CD14-positive monocyte (primary cell): ENCODE measurements at regions not wholly inside any gene's neighbourhood (a gene's known extent, or its start where the extent isn't known, plus 50 kb on each side); places are given as distances from the start of the nearest gene placed in this dataset.

Experiments used
- DNase-seq, 3 donors: peaks; one replicate each; pipeline ENCODE4 v3.0.0-alpha.2; 2011 to 2022
- H2AFZ ChIP-seq: 2 replicates; pipeline ENCODE4 v1.6.0; 2012; ENCODE audit warnings: mild to moderate bottlenecking, low read depth, low read length, inconsistent platforms; ENCODE audit not compliant: insufficient read depth, poor library complexity, severe bottlenecking
- H3K27ac ChIP-seq, 2 donors: 1 replicate in 1 of 2; 2 replicates in 1 of 2; pipeline ENCODE4 v1.5.1; 2012 to 2013; ENCODE audit warnings: low read length in 2 of 2, control low read depth in 1 of 2, inconsistent platforms in 1 of 2, low read depth in 1 of 2, mild to moderate bottlenecking in 1 of 2
- H3K27me3 ChIP-seq, 2 donors: one replicate each; pipeline versions ENCODE4 v1.6.0 to v1.6.1; 2011 to 2013; ENCODE audit warnings: low read length in 2 of 2; ENCODE audit not compliant: control insufficient read depth in 2 of 2, insufficient read depth in 2 of 2
- H3K36me3 ChIP-seq, 2 donors: replicated peaks in 1 of 2; 1 replicate in 1 of 2; 2 replicates in 1 of 2; pipeline versions ENCODE4 v1.5.1 to v1.6.1; 2012 to 2013; ENCODE audit warnings: low read length in 2 of 2, control low read depth in 1 of 2, inconsistent platforms in 1 of 2, mild to moderate bottlenecking in 1 of 2; ENCODE audit not compliant: insufficient read depth in 2 of 2, control insufficient read depth in 1 of 2
- H3K4me1 ChIP-seq, 2 donors: 1 replicate in 1 of 2; 2 replicates in 1 of 2; pipeline versions ENCODE4 v1.5.1 to v1.6.1; 2012 to 2013; ENCODE audit warnings: low read length in 2 of 2, control low read depth in 1 of 2, inconsistent platforms in 1 of 2, mild to moderate bottlenecking in 1 of 2, moderate library complexity in 1 of 2; ENCODE audit not compliant: insufficient read depth in 2 of 2, control insufficient read depth in 1 of 2
- H3K4me2 ChIP-seq: replicated peaks from 2 replicates; pipeline ENCODE3; 2012; ENCODE audit warnings: low read length, moderate library complexity, mild to moderate bottlenecking; ENCODE audit not compliant: poor library complexity, severe bottlenecking; ENCODE audit errors: extremely low read depth
- H3K4me3 ChIP-seq, 3 experiments: fragments of 200-600 bp in 1 of 3; sonication (generic) in 1 of 3; replicated peaks in 1 of 3; 1 replicate in 2 of 3; 2 replicates in 1 of 3; pipeline ENCODE4 v1.5.1; 2011 to 2013; ENCODE audit warnings: low read length in 3 of 3, mild to moderate bottlenecking in 3 of 3, control low read depth in 2 of 3, low read depth in 2 of 3, inconsistent platforms in 1 of 3, moderate library complexity in 1 of 3
- H3K79me2 ChIP-seq: 2 replicates; pipeline ENCODE4 v1.6.0; 2012; ENCODE audit warnings: mild to moderate bottlenecking, control low read depth, inconsistent platforms, low read length, moderate library complexity; ENCODE audit not compliant: insufficient read depth
- H3K9ac ChIP-seq: 2 replicates; pipeline ENCODE4 v1.6.0; 2017; ENCODE audit warnings: low read length, mild to moderate bottlenecking; ENCODE audit not compliant: insufficient read depth, poor library complexity, severe bottlenecking
- H3K9me3 ChIP-seq, 2 donors: replicated peaks in 1 of 2; 1 replicate in 1 of 2; 2 replicates in 1 of 2; pipeline versions ENCODE4 v1.5.1 to v1.6.1; 2012 to 2013; ENCODE audit warnings: low read length in 2 of 2, control low read depth in 1 of 2; ENCODE audit not compliant: control insufficient read depth in 1 of 2, insufficient read depth in 1 of 2
- H4K20me1 ChIP-seq: 2 replicates; pipeline ENCODE4 v1.6.0; 2012; ENCODE audit warnings: mild to moderate bottlenecking, low read length, control low read depth, moderate library complexity; ENCODE audit not compliant: insufficient read depth
- H3K27ac Mint-ChIP-seq, 7 donors: one replicate each; pipeline ENCODE4 v1.8.0; 2020; ENCODE audit warnings: mild to moderate bottlenecking in 7 of 7, mixed read lengths in 7 of 7, moderate library complexity in 6 of 7, inconsistent platforms in 2 of 7
- H3K27me3 Mint-ChIP-seq, 3 donors: one replicate each; pipeline ENCODE4 v1.8.0; 2021 to 2022; ENCODE audit warnings: low read depth in 3 of 3, mild to moderate bottlenecking in 3 of 3, mixed read lengths in 3 of 3, moderate library complexity in 3 of 3, inconsistent platforms in 1 of 3
- H3K36me3 Mint-ChIP-seq, 2 donors: one replicate each; pipeline ENCODE4 v1.8.0; 2020; ENCODE audit warnings: mixed read lengths in 2 of 2, inconsistent platforms in 1 of 2, mild to moderate bottlenecking in 1 of 2
- H3K4me1 Mint-ChIP-seq: one replicate; pipeline ENCODE4 v1.8.0; 2020; ENCODE audit warnings: mild to moderate bottlenecking, mixed read lengths
- H3K4me3 Mint-ChIP-seq, 2 donors: one replicate each; pipeline ENCODE4 v1.8.0; 2020; ENCODE audit warnings: mild to moderate bottlenecking in 2 of 2, mixed read lengths in 2 of 2, moderate library complexity in 1 of 2
- H3K9me3 Mint-ChIP-seq, 7 donors: one replicate each; pipeline ENCODE4 v1.8.0; 2020 to 2022; ENCODE audit warnings: mixed read lengths in 7 of 7, mild to moderate bottlenecking in 6 of 7, moderate library complexity in 6 of 7, inconsistent platforms in 2 of 7
- CTCF ChIP-seq: fragments of 200-600 bp; IDR thresholded peaks from one replicate; pipeline ENCODE4 v1.8.0; 2022; ENCODE audit warnings: antibody characterized with exemption, mild to moderate bottlenecking
- WGBS: methylation state at CpG from one replicate; pipeline ENCODE4 v1.1.5; 2013; ENCODE audit warnings: missing lambda C conversion rate; ENCODE audit not compliant: insufficient coverage; 5-methylcytosine and 5-hydroxymethylcytosine counted together
- intact Hi-C, 2 donors: fragments of 100-400 bp; cut with micrococcal nuclease; formaldehyde crosslinking; loops; one replicate each; pipeline versions ENCODE4 v1.15.0 to v1.15.1; 2023

- H3K4me1 Mint-ChIP-seq, result no peaks in the 10 kb centered on the region
- intact Hi-C loops, result no loop called here
- H3K27ac Mint-ChIP-seq, result no peak overlapping the region
- no peaks in the 10 kb centered on the region for H3K4me1 ChIP-seq
- H3K4me2 ChIP-seq, result no peak overlapping the region
- DNase-seq, result no peak
- H3K27me3 Mint-ChIP-seq, result peaks cover 0 to 4% (median 1%) of the 10 kb centered on the region in 3 donors
- no peak overlapping the region for H3K4me3 Mint-ChIP-seq
- no peaks in the 10 kb centered on the region for H3K36me3 Mint-ChIP-seq
- H4K20me1 ChIP-seq, result no peaks in the 10 kb centered on the region
- H2AFZ ChIP-seq, result no peak overlapping the region
- no peak for TF ChIP-seq CTCF
- H3K9ac ChIP-seq, result no peak overlapping the region
- H3K27me3 ChIP-seq, result no peaks in the 10 kb centered on the region
- no peaks in the 10 kb centered on the region for H3K9me3 Mint-ChIP-seq
- 88% methylated on average over 1 of the region's 3 CpGs for WGBS
- H3K4me3 ChIP-seq, result no peak overlapping the region
- H3K79me2 ChIP-seq, result no peaks in the 10 kb centered on the region
- no peak overlapping the region for H3K27ac ChIP-seq
- no peaks in the 10 kb centered on the region for H3K9me3 ChIP-seq
- H3K36me3 ChIP-seq, result no peaks in the 10 kb centered on the region
Measured at GRCh38 chr12:13538136-13538535, 341.6 kb downstream of the EMP1 start.

- Histone ChIP-seq H3K36me3 (no peaks in the 10 kb centered on the region), H3K27ac (no peak overlapping the region), H3K9ac (no peak overlapping the region), H3K4me1 (no peaks in the 10 kb centered on the region), H3K4me3 (no peak overlapping the region), H2AFZ (no peak overlapping the region), H3K9me3 (no peaks in the 10 kb centered on the region), H3K27me3 (no peaks in the 10 kb centered on the region), H3K4me2 (no peak overlapping the region), H4K20me1 (no peaks in the 10 kb centered on the region), H3K79me2 (no peaks in the 10 kb centered on the region)
- no peak overlapping the region for H3K27ac Mint-ChIP-seq
- DNase-seq, result no peak
- intact Hi-C loops, result no loop called here
- no peaks in the 10 kb centered on the region for H3K9me3 Mint-ChIP-seq
- no peaks in the 10 kb centered on the region for H3K4me1 Mint-ChIP-seq
- WGBS, result no CpG with 5 or more reads among the region's 2 CpGs
- peaks cover 0 to 4% (median 1%) of the 10 kb centered on the region in 3 donors for H3K27me3 Mint-ChIP-seq
- no peaks in the 10 kb centered on the region for H3K36me3 Mint-ChIP-seq
- TF ChIP-seq CTCF, result no peak
- H3K4me3 Mint-ChIP-seq, result no peak overlapping the region
Measured at GRCh38 chr12:13537623-13538022, 341.1 kb downstream of the EMP1 start.
